LNCaP clone FGC (cell line): ENCODE measurements at regions not wholly inside any gene's neighbourhood (a gene's known extent, or its start where the extent isn't known, plus 50 kb on each side); places are given as distances from the start of the nearest gene placed in this dataset.
"Not testable (repeated sequence)": the region's sequence is repeated elsewhere in the genome, so short reads cannot be mapped to it uniquely, and the experiment has no call there.

ENCODE experiments used
- DNase-seq: peaks from one replicate; pipeline ENCODE4 v3.0.0-alpha.2; 2011; ENCODE audit warnings: low read depth
- H3K4me3 ChIP-seq: 2 replicates; pipeline ENCODE4 v1.5.1; 2011; ENCODE audit warnings: mild to moderate bottlenecking, low read depth, low read length, control low read depth
- CTCF ChIP-seq: IDR thresholded peaks from 2 replicates; pipeline ENCODE4 v1.5.1; 2012; ENCODE audit warnings: mild to moderate bottlenecking; ENCODE audit not compliant: control insufficient read depth, insufficient read depth; ENCODE audit errors: extremely low read depth

- H3K4me3 ChIP-seq: no peak overlapping the region
- DNase-seq: no peak
- TF ChIP-seq CTCF: no peak
Measured at GRCh38 chr6:137560184-137560563, 66.0 kb upstream of the OLIG3 start.

- no peak for DNase-seq
- TF ChIP-seq CTCF: no peak
- no peak overlapping the region for H3K4me3 ChIP-seq
Measured at GRCh38 chr6:137568067-137568466, 73.9 kb upstream of the OLIG3 start.

- TF ChIP-seq CTCF: no peak
- no peak for DNase-seq
- H3K4me3 ChIP-seq: no peak overlapping the region
Measured at GRCh38 chr6:137570393-137570792, 76.2 kb upstream of the OLIG3 start.

- H3K4me3 ChIP-seq: no peak overlapping the region
- DNase-seq: no peak
- TF ChIP-seq CTCF: peak; percentile 32
Measured at GRCh38 chr6:137571854-137572253, 77.7 kb upstream of the OLIG3 start.

GRCh38 chr6:137573739-137574138, 79.5 kb upstream of the OLIG3 start:
- H3K4me3 ChIP-seq: no peak overlapping the region
- no peak for DNase-seq
- no peak for TF ChIP-seq CTCF

- no peak for DNase-seq
- H3K4me3 ChIP-seq: no peak overlapping the region
- TF ChIP-seq CTCF: no peak
Measured at GRCh38 chr6:137579612-137580011, 85.4 kb upstream of the OLIG3 start.

GRCh38 chr6:137581019-137581707, 87.0 kb upstream of the OLIG3 start:
- TF ChIP-seq CTCF: no peak
- no peak for DNase-seq
- no peak overlapping the region for H3K4me3 ChIP-seq

GRCh38 chr6:137583519-137583918, 89.3 kb upstream of the OLIG3 start:
- DNase-seq, H3K4me3 ChIP-seq: not testable (repeated sequence)
